LNCAP (cell line): ENCODE measurements at regions not wholly inside any gene's neighbourhood (a gene's known extent, or its start where the extent isn't known, plus 50 kb on each side); places are given as distances from the start of the nearest gene placed in this dataset.

Source experiments
- CTCF ChIP-seq: fragments of 450-650 bp; IDR thresholded peaks from 2 replicates; pipeline ENCODE4 v1.5.1; 2017; ENCODE audit warnings: mild to moderate bottlenecking

GRCh38 chr4:57329279-57329678, 219.1 kb upstream of the IGFBP7 start:
- no peak for TF ChIP-seq CTCF

GRCh38 chr4:57324673-57325307, 214.6 kb upstream of the IGFBP7 start:
- TF ChIP-seq CTCF: no peak

GRCh38 chr4:57320849-57321248, 210.7 kb upstream of the IGFBP7 start:
- no peak for TF ChIP-seq CTCF

GRCh38 chr4:57320217-57320616, 210.0 kb upstream of the IGFBP7 start:
- TF ChIP-seq CTCF: no peak

GRCh38 chr4:57318703-57319102, 208.5 kb upstream of the IGFBP7 start:
- no peak for TF ChIP-seq CTCF

- no peak for TF ChIP-seq CTCF
Measured at GRCh38 chr4:57314636-57315035, 204.5 kb upstream of the IGFBP7 start.

GRCh38 chr4:57312296-57312695, 202.1 kb upstream of the IGFBP7 start:
- TF ChIP-seq CTCF: no peak

GRCh38 chr4:57309658-57310057, 199.5 kb upstream of the IGFBP7 start:
- TF ChIP-seq CTCF: no peak
